Endodermal cell (in vitro differentiated cells): ENCODE measurements at regions not wholly inside any gene's neighbourhood (a gene's known extent, or its start where the extent isn't known, plus 50 kb on each side); places are given as distances from the start of the nearest gene placed in this dataset.

Experiments
- DNase-seq: peaks from one replicate; pipeline ENCODE4 v3.0.0-alpha.2; 2017
- H3K27ac ChIP-seq: 2 replicates; pipeline ENCODE4 v1.5.1; 2013; ENCODE audit warnings: mild to moderate bottlenecking, low read depth, low read length, moderate library complexity
- H3K27me3 ChIP-seq: 2 replicates; pipeline ENCODE4 v1.6.1; 2013; ENCODE audit warnings: mild to moderate bottlenecking, low read length, moderate library complexity; ENCODE audit not compliant: insufficient read depth, control insufficient read depth, poor library complexity, severe bottlenecking
- H3K36me3 ChIP-seq: 2 replicates; pipeline ENCODE4 v1.7.0; 2013; ENCODE audit warnings: mild to moderate bottlenecking, low read length, moderate library complexity; ENCODE audit not compliant: control insufficient read depth, insufficient read depth
- H3K4me1 ChIP-seq: one replicate; pipeline ENCODE4 v1.7.0; 2013; ENCODE audit warnings: low read length; ENCODE audit not compliant: control insufficient read depth, insufficient read depth
- H3K4me3 ChIP-seq: 2 replicates; pipeline ENCODE4 v1.5.1; 2013; ENCODE audit warnings: mild to moderate bottlenecking, low read length, moderate library complexity
- H3K9ac ChIP-seq: 2 replicates; pipeline ENCODE4 v1.6.1; 2013; ENCODE audit warnings: mild to moderate bottlenecking, low read length, moderate library complexity; ENCODE audit not compliant: poor library complexity, severe bottlenecking; ENCODE audit errors: extremely low read depth
- H3K9me3 ChIP-seq: 2 replicates; pipeline ENCODE4 v1.6.1; 2013; ENCODE audit warnings: mild to moderate bottlenecking, low read length, moderate library complexity; ENCODE audit not compliant: control insufficient read depth
- H3K27ac Mint-ChIP-seq: 2 replicates; pipeline ENCODE4 v1.8.0; 2020; ENCODE audit warnings: mixed read lengths
- H3K27me3 Mint-ChIP-seq: 2 replicates; pipeline ENCODE4 v1.8.0; 2021; ENCODE audit warnings: mild to moderate bottlenecking, mixed read lengths; ENCODE audit not compliant: insufficient read depth
- H3K36me3 Mint-ChIP-seq: 2 replicates; pipeline ENCODE4 v1.8.0; 2020; ENCODE audit warnings: low read depth, mixed read lengths
- H3K4me1 Mint-ChIP-seq: 2 replicates; pipeline ENCODE4 v1.8.0; 2020; ENCODE audit warnings: mixed read lengths
- H3K4me3 Mint-ChIP-seq: 2 replicates; pipeline ENCODE4 v1.8.0; 2020; ENCODE audit warnings: mild to moderate bottlenecking, moderate library complexity, mixed read lengths
- H3K9me3 Mint-ChIP-seq: 2 replicates; pipeline ENCODE4 v1.8.0; 2020; ENCODE audit warnings: mild to moderate bottlenecking, mixed read lengths
- WGBS, 2 experiments: methylation state at CpG; one replicate each; pipeline versions ENCODE4 v1.1.5 to v1.1.7; 2013; ENCODE audit warnings: missing lambda C conversion rate in 2 of 2, mixed read lengths in 1 of 2; ENCODE audit not compliant: insufficient coverage in 1 of 2, insufficient read length in 1 of 2; 5-methylcytosine and 5-hydroxymethylcytosine counted together
- TF ChIP-seq, protein P1 (sequence below): fragments of 200-600 bp; sonication (generic); conservative IDR thresholded peaks from 2 replicates; pipeline ENCODE4 v1.5.0; 2021; ENCODE audit warnings: antibody characterized with exemption, mild to moderate bottlenecking

DNA sequence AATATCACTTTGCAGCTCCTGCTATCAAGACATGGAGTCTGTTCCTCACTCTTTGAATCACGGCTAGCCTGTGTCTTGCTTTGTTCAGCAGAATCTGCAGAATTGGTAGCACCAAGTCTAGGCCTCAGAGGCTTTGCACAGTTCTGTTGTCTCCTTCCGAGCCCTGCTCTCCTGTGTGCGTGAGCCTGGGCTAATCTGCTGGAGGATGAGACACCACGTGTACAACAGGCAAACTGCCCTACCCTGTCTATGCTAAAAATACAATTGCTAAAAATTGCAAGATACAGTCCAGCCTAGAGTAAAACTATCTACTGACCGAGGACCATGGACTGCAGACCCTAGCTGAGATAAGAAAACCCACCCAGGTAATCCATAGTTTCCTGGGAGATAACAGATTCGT lies 484.7 kb downstream of the NPIPA7 start:
- H3K27me3 Mint-ChIP-seq = peaks cover 38% of the 10 kb centered on the region
- Histone ChIP-seq H3K36me3 (no peaks in the 10 kb centered on the region), H3K27me3 (no peaks in the 10 kb centered on the region), H3K9me3 (no peaks in the 10 kb centered on the region), H3K27ac (no peak overlapping the region), H3K4me3 (no peak overlapping the region), H3K4me1 (no peaks in the 10 kb centered on the region), H3K9ac (no peak overlapping the region)
- H3K4me1 Mint-ChIP-seq = peaks cover 30% of the 10 kb centered on the region
- 87 to 100% methylated on average over 3 to 6 of the region's 6 CpGs for whole genome bisulfite sequencing, 2 experiments
- DNase-seq = no peak
- H3K27ac Mint-ChIP-seq = no peak overlapping the region
- no peaks in the 10 kb centered on the region for H3K36me3 Mint-ChIP-seq
- no peaks in the 10 kb centered on the region for H3K9me3 Mint-ChIP-seq
- no peak overlapping the region for H3K4me3 Mint-ChIP-seq
- TF ChIP-seq, protein P1, sequence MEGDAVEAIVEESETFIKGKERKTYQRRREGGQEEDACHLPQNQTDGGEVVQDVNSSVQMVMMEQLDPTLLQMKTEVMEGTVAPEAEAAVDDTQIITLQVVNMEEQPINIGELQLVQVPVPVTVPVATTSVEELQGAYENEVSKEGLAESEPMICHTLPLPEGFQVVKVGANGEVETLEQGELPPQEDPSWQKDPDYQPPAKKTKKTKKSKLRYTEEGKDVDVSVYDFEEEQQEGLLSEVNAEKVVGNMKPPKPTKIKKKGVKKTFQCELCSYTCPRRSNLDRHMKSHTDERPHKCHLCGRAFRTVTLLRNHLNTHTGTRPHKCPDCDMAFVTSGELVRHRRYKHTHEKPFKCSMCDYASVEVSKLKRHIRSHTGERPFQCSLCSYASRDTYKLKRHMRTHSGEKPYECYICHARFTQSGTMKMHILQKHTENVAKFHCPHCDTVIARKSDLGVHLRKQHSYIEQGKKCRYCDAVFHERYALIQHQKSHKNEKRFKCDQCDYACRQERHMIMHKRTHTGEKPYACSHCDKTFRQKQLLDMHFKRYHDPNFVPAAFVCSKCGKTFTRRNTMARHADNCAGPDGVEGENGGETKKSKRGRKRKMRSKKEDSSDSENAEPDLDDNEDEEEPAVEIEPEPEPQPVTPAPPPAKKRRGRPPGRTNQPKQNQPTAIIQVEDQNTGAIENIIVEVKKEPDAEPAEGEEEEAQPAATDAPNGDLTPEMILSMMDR = no peak

GRCh38 chr16:16864536-16864935 lies 485.6 kb downstream of the NPIPA7 start:
- TF ChIP-seq, protein P1 = no peak
- Mint-ChIP-seq H3K9me3 (no peaks in the 10 kb centered on the region), H3K36me3 (no peaks in the 10 kb centered on the region), H3K4me1 (peaks cover 30% of the 10 kb centered on the region), H3K27me3 (peaks cover 32% of the 10 kb centered on the region), H3K27ac (no peak overlapping the region), H3K4me3 (no peak overlapping the region)
- H3K27me3 ChIP-seq = no peaks in the 10 kb centered on the region
- H3K4me1 ChIP-seq = no peaks in the 10 kb centered on the region
- H3K9me3 ChIP-seq = no peaks in the 10 kb centered on the region
- DNase-seq = no peak
- H3K9ac ChIP-seq = no peak overlapping the region
- H3K4me3 ChIP-seq = no peak overlapping the region
- no peaks in the 10 kb centered on the region for H3K36me3 ChIP-seq
- WGBS, 2 experiments = 94% methylated on average over 2 to 4 of the region's 4 CpGs
- H3K27ac ChIP-seq = no peak overlapping the region

DNA sequence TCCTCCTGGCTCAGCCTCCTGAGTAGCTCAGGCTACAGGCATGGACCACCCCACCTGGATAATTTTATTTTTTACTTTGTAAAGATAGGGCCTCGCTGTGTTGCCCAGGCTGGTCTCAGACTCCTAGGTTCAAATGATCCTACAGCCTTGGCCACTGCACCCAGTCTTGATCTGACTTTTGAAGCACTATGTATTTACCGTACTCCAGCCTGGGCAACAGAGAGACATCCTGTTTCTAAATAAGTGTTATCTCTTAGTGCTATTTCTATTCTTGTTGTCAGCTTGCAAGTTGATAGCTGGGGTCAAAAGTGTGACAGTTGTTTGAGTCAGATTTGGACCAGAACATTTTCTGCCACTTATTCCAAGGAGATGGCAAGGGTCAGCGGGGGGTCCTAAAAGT lies 486.4 kb downstream of the NPIPA7 start:
- no peak overlapping the region for H3K27ac ChIP-seq
- no peaks in the 10 kb centered on the region for H3K4me1 ChIP-seq
- DNase-seq = no peak
- no peak overlapping the region for H3K9ac ChIP-seq
- no peaks in the 10 kb centered on the region for H3K36me3 ChIP-seq
- no peaks in the 10 kb centered on the region for H3K9me3 ChIP-seq
- Mint-ChIP-seq H3K36me3 (no peaks in the 10 kb centered on the region), H3K27me3 (peaks cover 26% of the 10 kb centered on the region), H3K9me3 (no peaks in the 10 kb centered on the region), H3K27ac (no peak overlapping the region), H3K4me1 (peaks cover 30% of the 10 kb centered on the region), H3K4me3 (no peak overlapping the region)
- H3K4me3 ChIP-seq = no peak overlapping the region
- TF ChIP-seq, protein P1 = no peak
- no peaks in the 10 kb centered on the region for H3K27me3 ChIP-seq
- 95 to 100% methylated on average over 2 to 3 of the region's 3 CpGs for WGBS, 2 experiments
